Gastrocnemius medialis (tissue), 4 donors: ENCODE measurements at regions not wholly inside any gene's neighbourhood (a gene's known extent, or its start where the extent isn't known, plus 50 kb on each side); places are given as distances from the start of the nearest gene placed in this dataset.

Source experiments
- POLR2A ChIP-seq, 2 donors: fragments of 450-650 bp; IDR thresholded peaks; one replicate each; pipeline ENCODE4 v1.6.1; 2017; ENCODE audit warnings: antibody characterized with exemption in 2 of 2, mild to moderate bottlenecking in 2 of 2, moderate library complexity in 2 of 2
- TF ChIP-seq, protein P1 (sequence below), 5 experiments: fragments of 450-650 bp in 3 of 5; fragments of 200-600 bp in 2 of 5; sonication (generic) in 2 of 5; IDR thresholded peaks in 4 of 5; conservative IDR thresholded peaks in 1 of 5; 1 replicate in 4 of 5; 2 replicates in 1 of 5; pipeline ENCODE4 v1.5.1; 2016 to 2019; ENCODE audit warnings: antibody characterized with exemption in 5 of 5, mild to moderate bottlenecking in 3 of 5, moderate library complexity in 3 of 5

- TF ChIP-seq, protein P1, sequence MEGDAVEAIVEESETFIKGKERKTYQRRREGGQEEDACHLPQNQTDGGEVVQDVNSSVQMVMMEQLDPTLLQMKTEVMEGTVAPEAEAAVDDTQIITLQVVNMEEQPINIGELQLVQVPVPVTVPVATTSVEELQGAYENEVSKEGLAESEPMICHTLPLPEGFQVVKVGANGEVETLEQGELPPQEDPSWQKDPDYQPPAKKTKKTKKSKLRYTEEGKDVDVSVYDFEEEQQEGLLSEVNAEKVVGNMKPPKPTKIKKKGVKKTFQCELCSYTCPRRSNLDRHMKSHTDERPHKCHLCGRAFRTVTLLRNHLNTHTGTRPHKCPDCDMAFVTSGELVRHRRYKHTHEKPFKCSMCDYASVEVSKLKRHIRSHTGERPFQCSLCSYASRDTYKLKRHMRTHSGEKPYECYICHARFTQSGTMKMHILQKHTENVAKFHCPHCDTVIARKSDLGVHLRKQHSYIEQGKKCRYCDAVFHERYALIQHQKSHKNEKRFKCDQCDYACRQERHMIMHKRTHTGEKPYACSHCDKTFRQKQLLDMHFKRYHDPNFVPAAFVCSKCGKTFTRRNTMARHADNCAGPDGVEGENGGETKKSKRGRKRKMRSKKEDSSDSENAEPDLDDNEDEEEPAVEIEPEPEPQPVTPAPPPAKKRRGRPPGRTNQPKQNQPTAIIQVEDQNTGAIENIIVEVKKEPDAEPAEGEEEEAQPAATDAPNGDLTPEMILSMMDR (IDR thresholded peaks at IDR 0.05 in 4 of 5, conservative IDR thresholded peaks at IDR 0.05 in 1 of 5): no peak
- TF ChIP-seq POLR2A (IDR thresholded peaks at IDR 0.05): no peak
These were observed 77.5 kb upstream of the PHYHIPL start for GRCh38 chr10:59098831-59099452.
